Uterus (tissue), 3 donors: ENCODE measurements at regions not wholly inside any gene's neighbourhood (a gene's known extent, or its start where the extent isn't known, plus 50 kb on each side); places are given as distances from the start of the nearest gene placed in this dataset.

Source experiments
- DNase-seq, 2 donors: peaks; one replicate each; pipeline ENCODE4 v3.0.0-alpha.2; 2019 to 2020
- H3K27ac ChIP-seq, 2 donors: fragments of 200-600 bp; sonication (generic); 1 replicate in 1 of 2; 2 replicates in 1 of 2; pipeline ENCODE4 v1.5.1; 2016 to 2018
- H3K27me3 ChIP-seq, 2 donors: fragments of 200-600 bp; sonication (generic); one replicate each; pipeline ENCODE4 v1.5.1; 2018 to 2019; ENCODE audit warnings: control low read depth in 1 of 2
- H3K36me3 ChIP-seq, 2 donors: fragments of 200-600 bp; sonication (generic); one replicate each; pipeline ENCODE4 v1.5.1; 2019; ENCODE audit warnings: control low read depth in 1 of 2
- H3K4me1 ChIP-seq, 2 donors: fragments of 200-600 bp; sonication (generic); one replicate each; pipeline ENCODE4 v1.5.1; 2018 to 2019; ENCODE audit warnings: control low read depth in 1 of 2
- H3K4me3 ChIP-seq, 2 donors: fragments of 200-600 bp; sonication (generic); 1 replicate in 1 of 2; 2 replicates in 1 of 2; pipeline ENCODE4 v1.5.1; 2018 to 2019; ENCODE audit warnings: mild to moderate bottlenecking in 1 of 2
- H3K9me3 ChIP-seq, 2 donors: fragments of 200-600 bp; sonication (generic); one replicate each; pipeline ENCODE4 v1.5.1; 2019; ENCODE audit warnings: control low read depth in 1 of 2
- CTCF ChIP-seq, 4 experiments: fragments of 200-600 bp in 2 of 4; fragments of 450-650 bp in 2 of 4; sonication (generic) in 2 of 4; IDR thresholded peaks; one replicate each; pipeline ENCODE4 v1.5.1; 2016 to 2019; ENCODE audit warnings: antibody characterized with exemption in 4 of 4, mild to moderate bottlenecking in 2 of 4, moderate library complexity in 1 of 4
- POLR2A ChIP-seq, 2 donors: fragments of 450-650 bp; IDR thresholded peaks; one replicate each; pipeline ENCODE4 v1.6.1; 2016; ENCODE audit warnings: antibody characterized with exemption in 2 of 2, mild to moderate bottlenecking in 1 of 2, moderate library complexity in 1 of 2
- intact Hi-C: fragments of 100-400 bp; cut with DNase I; formaldehyde crosslinking; loops from one replicate; pipeline ENCODE4 v1.15.1; 2023; ENCODE audit warnings: low total_unique reads
- donor health status: DM: yes; HTN: yes; CAD: no.

GRCh38 chr18:76188097-76188496 lies 306.9 kb downstream of the ZNF516 start:
- H3K36me3 ChIP-seq: no peaks in the 10 kb centered on the region
- H3K4me3 ChIP-seq: no peak overlapping the region
- no peak for DNase-seq
- intact Hi-C loops: no loop called here
- H3K27me3 ChIP-seq: no peaks in the 10 kb centered on the region
- no peak for TF ChIP-seq CTCF (IDR thresholded peaks at IDR 0.05)
- no peak for TF ChIP-seq POLR2A (IDR thresholded peaks at IDR 0.05)
- no peaks in the 10 kb centered on the region for H3K4me1 ChIP-seq
- no peak overlapping the region for H3K27ac ChIP-seq
- peaks cover 0 to 4% of the 10 kb centered on the region in 2 donors for H3K9me3 ChIP-seq

GRCh38 chr18:76179257-76179656 lies 315.8 kb downstream of the ZNF516 start:
- intact Hi-C loops: no loop called here
- H3K4me1 ChIP-seq: no peaks in the 10 kb centered on the region
- H3K4me3 ChIP-seq: no peak overlapping the region
- TF ChIP-seq CTCF (IDR thresholded peaks at IDR 0.05): no peak
- TF ChIP-seq POLR2A (IDR thresholded peaks at IDR 0.05): no peak
- DNase-seq: no peak
- no peak overlapping the region for H3K27ac ChIP-seq
- no peaks in the 10 kb centered on the region for H3K36me3 ChIP-seq
- no peaks in the 10 kb centered on the region for H3K9me3 ChIP-seq
- H3K27me3 ChIP-seq: no peaks in the 10 kb centered on the region

- intact Hi-C loops: no loop called here
- Histone ChIP-seq H3K9me3 (no peaks in the 10 kb centered on the region), H3K36me3 (no peaks in the 10 kb centered on the region), H3K4me1 (no peaks in the 10 kb centered on the region), H3K4me3 (no peak overlapping the region), H3K27ac (no peak overlapping the region), H3K27me3 (no peaks in the 10 kb centered on the region)
- TF ChIP-seq CTCF (IDR thresholded peaks at IDR 0.05) (no peak), POLR2A (IDR thresholded peaks at IDR 0.05) (no peak)
- DNase-seq: no peak
These were observed 317.9 kb downstream of the ZNF516 start for GRCh38 chr18:76177160-76177559.

- Histone ChIP-seq H3K36me3 (no peaks in the 10 kb centered on the region), H3K27me3 (no peaks in the 10 kb centered on the region), H3K9me3 (no peaks in the 10 kb centered on the region), H3K4me1 (no peaks in the 10 kb centered on the region), H3K27ac (no peak overlapping the region), H3K4me3 (no peak overlapping the region)
- intact Hi-C loops: no loop called here
- TF ChIP-seq POLR2A (IDR thresholded peaks at IDR 0.05): no peak
- no peak for TF ChIP-seq CTCF (IDR thresholded peaks at IDR 0.05)
- DNase-seq: no peak
These were observed 320.6 kb downstream of the ZNF516 start for GRCh38 chr18:76174451-76174850.

- Histone ChIP-seq H3K9me3 (no peaks in the 10 kb centered on the region), H3K36me3 (no peaks in the 10 kb centered on the region), H3K27ac (no peak overlapping the region), H3K4me3 (no peak overlapping the region), H3K27me3 (no peaks in the 10 kb centered on the region), H3K4me1 (no peaks in the 10 kb centered on the region)
- TF ChIP-seq CTCF (IDR thresholded peaks at IDR 0.05) (no peak), POLR2A (IDR thresholded peaks at IDR 0.05) (no peak)
- intact Hi-C loops: no loop called here
- DNase-seq: no peak
These were observed 325.3 kb downstream of the ZNF516 start for GRCh38 chr18:76169733-76170132.
